ENCODE measurements at regions not wholly inside any gene's neighbourhood (a gene's known extent, or its start where the extent isn't known, plus 50 kb on each side); places are given as distances from the start of the nearest gene placed in this dataset.

DNA sequence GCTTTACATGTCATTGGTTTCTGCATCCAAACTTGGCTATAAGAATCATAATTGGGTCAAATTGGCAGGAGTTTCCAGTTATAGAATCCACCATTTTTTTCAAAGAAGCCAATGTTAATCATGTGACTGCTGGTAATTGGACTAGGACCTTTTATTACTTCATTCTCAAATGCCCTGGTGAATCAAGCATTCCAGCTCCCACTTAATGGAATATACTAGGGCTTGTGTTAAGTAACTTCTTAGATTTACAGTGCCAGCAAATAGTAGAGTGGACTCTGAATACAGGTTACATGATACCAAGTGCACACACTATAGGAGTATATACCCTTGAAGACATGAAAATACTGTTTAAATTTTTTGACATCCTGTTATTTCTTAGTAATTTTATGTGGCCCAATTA lies 96.7 kb downstream of the NUDT12 start:
- intact Hi-C loops (cut with DNase I), result no loop called here
- no peak for DNase-seq (ENCODE audit: low spot score)

DNA sequence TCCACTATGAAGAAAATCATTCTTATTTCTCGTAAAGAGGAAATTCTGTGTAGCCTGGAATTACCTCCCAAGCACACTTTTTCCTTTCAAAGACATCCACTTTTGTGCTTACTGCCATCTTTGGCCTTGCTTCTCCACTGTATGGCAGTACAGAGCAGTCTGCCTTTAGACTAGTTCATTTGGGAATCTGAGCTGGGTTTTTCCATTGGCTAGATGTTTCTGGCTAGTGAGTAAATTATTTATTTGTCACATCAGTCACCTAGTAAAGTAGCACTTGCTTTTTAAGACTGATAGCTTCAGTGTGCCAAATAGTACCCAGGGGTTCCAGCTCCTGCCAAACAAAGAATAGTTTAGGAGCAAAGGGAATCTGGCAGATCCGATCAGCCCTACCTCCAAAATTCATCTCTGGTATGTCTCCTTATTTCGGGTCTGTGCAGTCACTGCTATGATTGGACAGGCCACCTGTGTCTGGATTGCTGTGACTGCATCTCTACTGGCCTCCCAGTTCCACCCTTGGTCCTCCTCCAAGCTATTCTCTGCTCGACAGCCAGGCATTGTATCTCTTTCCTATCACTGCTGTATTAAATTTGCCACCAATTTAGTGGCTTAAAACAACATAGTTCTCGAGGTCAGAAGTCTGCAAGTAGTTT lies 97.6 kb downstream of the NUDT12 start:
- no peak for DNase-seq (ENCODE audit: low spot score)

DNA sequence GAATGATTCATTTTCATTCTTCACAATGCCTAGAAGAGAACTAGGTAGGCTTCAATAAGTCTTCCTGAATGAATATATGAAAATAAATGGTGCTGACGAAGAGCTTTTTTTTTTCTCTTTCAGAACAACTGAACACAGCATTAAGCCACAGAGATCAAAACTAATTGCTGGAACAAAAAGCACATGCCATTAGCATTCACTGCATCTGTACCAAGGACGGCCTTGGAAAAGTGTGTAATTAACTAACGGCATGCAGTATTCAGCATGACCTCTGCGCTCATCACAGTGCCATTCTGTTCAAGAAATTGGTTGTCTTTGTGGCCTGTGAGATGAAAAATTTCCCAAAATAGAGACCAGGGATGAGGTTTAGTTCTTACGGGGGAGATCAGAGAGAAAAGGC lies 99.3 kb downstream of the NUDT12 start:
- intact Hi-C loops (cut with DNase I), result no loop called here
- DNase-seq (ENCODE audit: low spot score), result no peak

More for the DNA sequence above, 97.6 kb downstream of the NUDT12 start:
- intact Hi-C loops (cut with DNase I), result no loop called here

DNA sequence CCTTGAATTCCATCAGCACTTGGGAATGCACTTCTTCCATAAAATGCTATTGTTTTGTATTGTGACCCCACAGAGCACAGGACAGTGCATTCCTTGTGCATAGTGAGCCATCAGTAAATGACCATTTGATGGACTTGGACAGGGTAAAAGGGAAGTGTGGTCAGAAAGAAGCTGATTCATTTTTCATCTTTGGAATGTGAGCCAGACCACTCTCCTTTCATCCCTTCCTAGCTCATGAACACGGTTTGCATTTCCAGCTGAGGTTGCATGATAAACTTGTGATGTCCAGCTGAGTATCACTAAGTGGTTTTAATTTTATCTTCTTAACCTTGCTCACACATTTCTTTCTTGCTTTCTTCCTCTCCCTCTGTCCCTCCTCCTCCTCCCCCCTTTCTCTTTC lies 101.3 kb downstream of the NUDT12 start:
- intact Hi-C loops (cut with DNase I), result no loop called here
- no peak for DNase-seq (ENCODE audit: low spot score)

DNA sequence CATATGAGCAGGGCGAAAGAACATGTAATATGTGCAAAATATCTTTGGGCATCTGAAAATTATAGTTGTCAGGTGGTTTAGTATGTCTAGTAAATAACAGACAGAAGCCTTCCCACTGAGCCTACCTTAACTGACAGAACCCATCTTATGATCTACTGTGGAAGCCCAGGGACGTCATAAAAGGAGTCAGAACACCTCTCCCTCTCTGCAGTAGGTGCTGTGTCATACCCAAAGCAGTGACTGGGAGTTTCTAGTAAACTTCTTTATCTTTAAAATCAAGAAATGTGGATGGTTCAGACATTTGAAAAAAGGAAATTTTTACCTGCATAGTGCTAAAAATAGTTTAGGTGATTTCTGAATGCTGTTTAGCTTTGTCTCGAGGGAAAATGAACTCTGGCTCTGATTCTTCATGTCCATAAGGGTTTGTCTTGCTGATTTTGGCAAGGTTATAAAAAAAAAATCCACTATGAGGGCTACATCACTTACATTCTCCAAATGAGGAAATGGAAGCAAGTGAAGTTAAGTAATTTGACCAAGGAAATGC lies 104.0 kb downstream of the NUDT12 start:
- no peak for DNase-seq (ENCODE audit: low spot score)
- intact Hi-C loops (cut with DNase I), result no loop called here

DNA sequence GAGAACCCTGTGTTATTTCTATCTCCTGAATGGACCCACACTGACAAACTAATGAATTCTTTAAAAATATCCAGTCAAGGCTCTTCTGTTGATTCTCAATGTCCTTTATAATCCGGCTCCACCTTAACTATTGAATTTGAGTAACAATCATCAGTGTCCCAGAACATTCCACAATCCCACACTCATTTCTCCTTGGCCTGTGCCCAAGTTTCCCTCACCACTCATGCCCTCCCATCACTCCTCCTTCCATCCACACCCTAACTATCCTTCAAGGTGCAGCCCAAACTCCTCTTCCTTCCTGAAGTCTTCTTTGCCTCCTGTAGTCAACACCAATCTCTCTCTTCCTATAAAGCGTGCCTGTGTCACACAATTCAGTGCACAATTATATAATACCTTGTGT lies 106.1 kb downstream of the NUDT12 start:
- DNase-seq (ENCODE audit: low spot score), result no peak
- intact Hi-C loops (cut with DNase I), result no loop called here

DNA sequence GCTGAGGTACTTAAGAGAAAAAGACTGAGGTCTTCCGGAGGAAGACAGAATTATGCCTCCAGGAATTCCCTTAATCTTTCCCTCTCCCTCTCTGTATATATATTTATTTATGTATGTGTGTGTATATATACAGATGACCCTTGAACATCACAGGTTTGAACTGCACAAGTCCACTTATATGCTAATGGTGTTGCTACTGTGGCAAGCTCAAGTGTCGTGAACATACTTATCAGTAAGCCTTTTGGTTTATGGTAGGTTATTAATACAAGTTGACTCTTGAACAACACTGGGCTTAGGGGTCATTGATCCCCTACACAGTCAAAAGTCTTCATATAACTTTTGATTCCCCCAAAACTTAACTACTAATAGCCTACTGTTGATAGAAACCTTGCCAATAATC lies 106.8 kb downstream of the NUDT12 start:
- intact Hi-C loops (cut with DNase I), result no loop called here

DNA sequence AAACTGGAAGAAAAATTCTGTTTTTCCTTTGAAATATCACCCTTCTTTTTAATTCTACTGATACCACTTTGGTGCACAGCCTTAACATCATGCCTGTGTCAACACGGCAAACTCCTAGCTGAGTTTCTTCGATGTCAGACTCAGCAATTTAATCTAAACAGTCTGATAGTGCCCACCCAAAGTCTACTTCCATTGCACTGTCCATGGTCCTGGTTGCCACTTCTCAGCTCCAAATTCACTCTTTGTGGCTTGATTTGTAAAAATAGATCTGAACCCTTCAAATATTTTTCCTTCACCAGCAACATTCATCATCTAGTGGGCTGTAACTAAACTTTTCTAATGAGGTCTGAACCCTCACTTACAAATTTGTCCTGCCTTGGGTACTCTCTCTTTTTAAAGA lies 107.8 kb downstream of the NUDT12 start:
- DNase-seq (ENCODE audit: low spot score), result no peak
- intact Hi-C loops (cut with DNase I), result no loop called here

More for the DNA sequence above, 106.8 kb downstream of the NUDT12 start:
- DNase-seq (ENCODE audit: low spot score), result no peak

DNA sequence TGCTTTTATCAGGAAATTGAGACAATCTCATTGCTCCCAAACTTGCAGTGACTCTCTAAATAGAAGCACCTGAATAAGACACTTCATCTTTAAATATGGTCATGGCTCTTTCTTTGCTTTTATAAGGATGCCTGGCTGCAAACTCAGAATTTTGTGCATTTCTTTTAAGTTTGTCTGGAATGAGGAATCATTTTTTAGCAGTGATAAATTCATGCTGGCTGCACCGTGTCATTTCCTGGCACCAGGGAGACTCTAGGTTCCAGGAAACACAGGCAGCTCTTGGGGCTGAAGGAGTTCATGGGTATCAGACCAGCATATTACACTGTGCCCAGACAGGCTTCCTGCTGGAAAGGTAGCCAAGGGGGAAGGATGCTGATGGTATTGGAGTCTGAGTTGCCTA lies 109.9 kb downstream of the NUDT12 start:
- intact Hi-C loops (cut with DNase I), result no loop called here
- DNase-seq (ENCODE audit: low spot score), result no peak

DNA sequence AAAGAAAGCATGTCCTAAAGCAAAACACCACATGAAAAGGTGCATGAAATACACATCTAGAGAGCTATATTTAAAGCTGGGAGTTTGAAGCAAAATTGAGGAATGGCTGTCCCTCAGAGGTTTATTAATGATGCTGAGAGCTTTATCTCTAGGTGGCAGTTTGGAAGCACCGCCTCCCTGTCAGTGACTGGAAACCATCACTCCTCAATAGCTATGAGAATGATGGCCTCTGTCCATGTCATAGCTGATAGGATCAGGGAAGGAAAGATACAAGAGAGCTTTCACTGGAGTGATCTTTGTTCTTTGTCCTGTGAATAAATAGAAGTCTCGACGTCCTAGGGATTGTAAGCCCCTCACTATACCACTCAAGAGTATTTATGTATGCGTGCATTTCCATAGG lies 110.5 kb downstream of the NUDT12 start:
- no peak for DNase-seq (ENCODE audit: low spot score)
- intact Hi-C loops (cut with DNase I), result no loop called here

DNA sequence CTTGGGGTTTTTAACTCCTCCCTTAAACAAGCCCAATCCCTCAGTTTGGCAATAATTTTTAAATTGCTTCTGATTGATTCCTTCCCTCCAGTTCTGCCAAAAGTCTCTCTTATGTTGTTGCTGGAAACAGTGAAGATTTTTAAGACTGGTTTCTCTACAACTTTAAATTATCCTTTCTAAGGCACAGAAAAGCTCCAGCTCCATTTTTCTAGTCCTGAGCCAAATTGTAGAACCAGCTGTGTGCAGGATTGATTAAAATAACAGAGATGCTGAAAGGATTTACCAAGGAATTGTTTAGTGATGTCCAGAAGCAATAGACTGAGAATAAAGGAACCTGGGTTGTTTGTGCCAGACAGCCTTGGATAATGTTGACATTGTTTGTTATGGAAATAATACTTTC lies 111.3 kb downstream of the NUDT12 start:
- intact Hi-C loops (cut with DNase I), result no loop called here
- DNase-seq (ENCODE audit: low spot score), result no peak

DNA sequence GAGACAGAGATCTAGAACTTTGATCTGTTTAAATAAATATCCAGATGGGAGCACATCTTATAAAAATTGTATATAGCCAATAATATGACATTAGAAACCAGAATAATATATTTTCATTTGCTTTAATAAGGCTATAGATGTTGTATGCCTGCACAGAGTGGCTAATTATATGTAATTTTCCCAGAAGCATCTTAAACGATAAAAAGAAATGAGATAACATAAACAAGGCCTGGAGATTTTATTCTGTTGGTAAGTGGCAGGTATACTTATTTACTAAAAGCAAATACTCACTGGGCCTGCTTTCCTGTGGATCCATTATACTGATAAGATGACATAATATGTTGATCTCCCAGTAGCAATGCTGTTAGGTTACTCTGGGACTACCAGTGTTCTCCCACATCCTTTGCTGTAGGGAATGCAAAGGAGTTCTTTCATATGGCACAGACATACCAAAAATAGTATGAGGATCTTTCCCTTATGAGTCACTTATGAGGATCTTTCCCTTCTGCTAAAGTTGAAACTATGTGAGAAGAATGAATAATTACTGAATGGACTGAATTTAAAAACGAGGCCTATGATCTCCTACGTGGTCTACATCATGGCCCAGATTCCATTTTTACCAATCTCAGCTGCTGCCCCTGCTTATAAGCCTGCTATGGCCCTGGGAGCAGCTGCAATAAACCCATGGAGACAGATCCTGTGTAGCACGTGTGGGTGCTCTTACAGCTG lies 112.1 kb downstream of the NUDT12 start:
- DNase-seq (ENCODE audit: low spot score), result no peak
- intact Hi-C loops (cut with DNase I), result no loop called here

DNA sequence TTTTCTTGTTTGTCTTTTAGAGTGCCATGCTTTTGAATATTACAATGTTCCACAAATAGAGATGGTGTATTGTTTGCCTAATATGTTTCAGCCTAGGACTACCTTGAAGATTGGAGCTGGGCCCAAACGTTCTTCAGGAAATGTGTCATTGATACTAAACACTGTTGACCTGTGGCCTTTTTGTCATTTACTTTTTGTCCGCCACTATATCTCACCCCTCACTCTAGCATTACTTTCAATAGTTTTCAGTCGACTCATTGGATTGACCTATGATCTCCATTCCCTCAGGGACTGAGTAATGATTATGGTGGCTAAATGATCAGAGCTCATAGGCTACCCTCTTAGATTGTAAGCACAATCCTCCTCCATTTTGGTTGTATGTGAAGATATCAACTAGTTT lies 115.8 kb downstream of the NUDT12 start:
- no peak for DNase-seq (ENCODE audit: low spot score)
- intact Hi-C loops (cut with DNase I), result no loop called here

DNA sequence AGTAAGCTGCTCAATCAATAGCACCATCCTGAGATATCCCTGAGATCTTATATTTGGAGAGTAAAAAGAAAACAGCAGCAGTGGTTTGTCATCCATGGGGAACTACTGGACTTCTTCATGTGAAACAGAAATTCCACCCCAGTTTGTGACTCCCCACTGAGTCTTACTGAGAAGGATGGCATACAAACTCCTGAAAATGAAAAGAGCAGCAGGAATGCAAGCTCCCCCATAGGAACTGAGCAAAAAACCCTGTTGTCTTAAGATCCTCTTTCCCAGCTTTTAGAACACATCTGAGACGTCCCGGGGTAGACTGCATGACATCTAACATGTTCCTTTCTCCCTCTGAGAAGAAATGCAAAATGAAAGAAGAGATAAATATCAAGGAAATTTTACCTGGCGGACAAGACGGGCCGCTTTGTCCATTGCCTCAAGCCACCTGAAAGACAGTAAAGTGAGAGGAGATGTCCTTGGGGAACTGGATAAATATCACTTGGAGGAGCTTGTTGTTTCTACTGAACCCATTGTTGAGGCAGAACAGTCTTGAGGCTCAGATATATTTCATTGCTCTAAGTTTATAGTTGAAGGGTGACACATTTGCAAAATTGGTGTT lies 117.1 kb downstream of the NUDT12 start:
- no peak for DNase-seq (ENCODE audit: low spot score)
- intact Hi-C loops (cut with DNase I), result no loop called here

DNA sequence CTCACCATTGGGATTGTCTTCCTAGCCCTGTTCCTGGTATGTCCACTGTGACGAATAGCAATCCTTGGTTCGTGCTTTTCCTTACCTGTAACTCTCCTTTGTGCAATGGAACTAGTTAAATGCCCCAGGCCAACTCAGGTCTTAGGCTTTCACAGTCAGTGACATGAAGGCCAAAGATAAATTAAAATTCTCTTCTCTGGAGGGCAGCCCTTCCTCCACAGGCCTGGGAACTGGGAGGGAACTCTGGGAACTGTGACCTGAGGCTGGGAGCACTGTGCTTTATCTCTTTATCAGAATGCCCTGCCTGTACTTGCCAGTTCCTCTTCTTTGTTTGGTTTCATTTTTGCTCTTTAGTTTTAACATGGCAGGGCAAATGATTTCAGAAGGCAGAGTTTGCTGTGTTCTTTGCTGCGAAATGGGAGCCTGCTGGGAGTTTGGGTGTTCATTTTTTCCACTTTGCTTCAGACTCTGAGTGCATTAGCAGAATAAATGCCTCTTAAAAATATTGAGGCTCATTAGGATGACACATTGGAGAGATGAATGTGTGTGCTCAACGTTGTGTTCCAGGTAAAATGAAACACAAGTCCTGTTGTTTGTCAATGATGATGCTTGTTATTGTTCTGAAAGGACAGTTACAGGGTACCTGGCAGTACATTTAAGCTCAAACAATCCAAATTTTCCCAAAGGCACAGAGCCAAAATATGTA lies 118.1 kb downstream of the NUDT12 start:
- intact Hi-C loops (cut with DNase I), result no loop called here
- DNase-seq (ENCODE audit: low spot score), result no peak

DNA sequence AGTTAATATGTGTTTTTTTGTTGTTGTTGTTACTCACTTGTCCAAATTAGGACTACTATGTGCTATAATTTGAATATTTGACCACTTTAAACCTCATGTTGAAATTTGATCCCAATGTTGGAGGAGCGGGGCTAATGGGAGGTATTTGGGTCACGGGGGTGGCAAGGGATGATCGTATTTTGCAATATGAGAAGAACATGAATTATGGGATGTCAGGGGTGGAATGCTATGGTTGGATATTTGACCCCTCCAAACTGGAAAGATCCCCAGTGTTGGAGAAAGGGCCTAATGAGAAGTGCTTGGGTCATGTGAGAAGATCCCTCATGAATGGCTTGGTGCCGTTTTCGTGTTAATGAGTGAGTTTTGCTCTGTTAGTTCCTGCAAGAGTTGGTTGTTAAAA lies 119.8 kb downstream of the NUDT12 start:
- DNase-seq (ENCODE audit: low spot score), result no peak
- intact Hi-C loops (cut with DNase I), result no loop called here

DNA sequence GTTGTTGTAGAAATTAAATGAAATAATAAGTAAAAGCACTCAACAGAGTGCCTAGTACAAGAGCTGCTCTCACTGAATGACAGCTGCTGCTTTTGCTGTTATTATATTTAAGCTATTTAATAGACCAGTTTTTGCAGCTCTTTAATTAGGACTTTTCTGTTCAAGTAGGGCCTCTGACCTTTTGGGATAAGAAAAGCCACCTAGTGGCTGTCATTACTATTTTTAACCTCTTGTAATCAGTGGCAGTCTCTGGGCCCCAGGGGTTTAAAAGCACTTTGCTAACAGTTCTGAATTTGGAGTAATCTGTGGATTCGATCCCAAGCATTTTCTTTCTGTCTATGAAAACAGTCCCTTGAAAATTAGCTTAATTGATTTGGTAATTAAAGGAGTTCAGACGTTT lies 121.1 kb downstream of the NUDT12 start:
- intact Hi-C loops (cut with DNase I), result no loop called here
- no peak for DNase-seq (ENCODE audit: low spot score)

DNA sequence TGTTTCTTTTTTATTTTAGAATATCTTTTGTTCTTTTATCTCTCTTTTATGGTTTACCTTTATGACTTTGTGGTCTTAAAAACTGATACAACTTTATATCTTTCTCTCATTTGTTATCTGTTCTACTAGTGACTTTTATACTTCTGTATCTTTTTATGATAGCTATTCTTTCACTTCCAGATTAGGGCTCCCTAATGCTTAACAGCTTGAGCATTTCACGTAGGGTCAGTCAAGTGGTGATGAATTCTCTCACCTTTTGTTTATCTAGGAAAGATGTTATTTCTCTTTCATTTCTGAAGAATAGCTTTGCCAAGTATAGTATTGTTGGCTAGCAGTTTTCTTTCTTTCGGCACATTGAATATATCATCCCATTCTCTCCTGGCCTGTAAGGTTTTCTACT lies 123.6 kb downstream of the NUDT12 start:
- DNase-seq (ENCODE audit: low spot score), result no peak
- intact Hi-C loops (cut with DNase I), result no loop called here

DNA sequence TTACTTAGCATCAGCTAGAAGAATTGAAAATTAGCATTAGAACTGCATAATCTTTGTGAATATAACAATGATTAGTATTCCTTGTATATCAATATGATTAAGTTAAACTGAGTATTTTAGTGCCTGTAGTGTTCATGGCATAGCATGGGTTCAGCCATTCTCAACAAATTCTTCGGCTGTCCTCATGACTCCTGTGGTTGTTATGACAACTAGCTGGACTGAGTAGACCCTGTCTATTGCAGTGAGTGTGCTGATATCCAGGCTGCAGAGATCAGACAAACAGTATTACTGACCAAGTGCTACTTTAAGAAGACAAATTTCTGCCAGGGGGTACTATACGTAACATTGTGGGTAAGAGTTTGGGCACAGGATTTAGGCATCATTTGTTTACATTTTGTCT lies 125.9 kb downstream of the NUDT12 start:
- intact Hi-C loops (cut with DNase I), result no loop called here
- DNase-seq (ENCODE audit: low spot score), result no peak

DNA sequence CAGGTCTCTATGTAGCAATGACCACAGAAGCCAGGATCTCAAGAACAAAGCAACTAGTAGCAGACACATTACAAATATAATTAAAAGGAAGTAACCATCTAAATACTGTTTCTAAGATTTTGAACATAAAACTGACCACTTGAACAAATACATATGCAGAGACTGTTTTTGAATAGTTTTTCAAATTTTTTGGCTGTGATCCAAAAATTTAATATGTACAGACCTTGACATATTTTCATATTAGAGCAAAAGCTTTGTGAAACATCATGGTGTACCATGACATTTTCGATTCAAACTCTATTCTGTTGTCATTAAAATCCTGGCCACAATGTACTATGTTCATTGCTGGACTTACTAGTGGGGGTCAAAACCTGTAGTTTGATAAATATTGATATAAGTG lies 126.5 kb downstream of the NUDT12 start:
- intact Hi-C loops (cut with DNase I), result no loop called here
- no peak for DNase-seq (ENCODE audit: low spot score)
